HepG2 (cell line): ENCODE measurements at regions not wholly inside any gene's neighbourhood (a gene's known extent, or its start where the extent isn't known, plus 50 kb on each side); places are given as distances from the start of the nearest gene placed in this dataset.

ENCODE experiments used
- CEBPZ ChIP-seq: IDR thresholded peaks from 2 replicates; pipeline ENCODE4 v1.6.1; 2012; ENCODE audit warnings: low read length, improper control_type of control experiment
- CREB3 ChIP-seq: sonication (generic); formaldehyde crosslinking; IDR thresholded peaks from 2 replicates; pipeline ENCODE4 v1.5.0; 2020; ENCODE audit warnings: missing genetic modification reagents
- CTCF ChIP-seq: sonication (generic); formaldehyde crosslinking; IDR thresholded peaks from 2 replicates; pipeline ENCODE4 v1.5.0; 2020; ENCODE audit warnings: mild to moderate bottlenecking, missing genetic modification reagents, moderate library complexity
- EP300 ChIP-seq, 3 experiments: sonication (generic) in 1 of 3; formaldehyde crosslinking in 1 of 3; IDR thresholded peaks; 2 replicates each; pipeline versions ENCODE4 v1.5.1 to v1.6.1; 2011 to 2020; ENCODE audit warnings: low read depth in 2 of 3, low read length in 2 of 3, borderline replicate concordance in 1 of 3, improper control_type of control experiment in 1 of 3, mild to moderate bottlenecking in 1 of 3, missing genetic modification reagents in 1 of 3, moderate library complexity in 1 of 3
- JUNB ChIP-seq: sonication (generic); formaldehyde crosslinking; IDR thresholded peaks from 2 replicates; pipeline ENCODE4 v1.8.0; 2022; ENCODE audit warnings: missing genetic modification reagents, mild to moderate bottlenecking, borderline replicate concordance
- MAFG ChIP-seq: sonication (generic); formaldehyde crosslinking; IDR thresholded peaks from 2 replicates; pipeline ENCODE4 v1.5.1; 2020; ENCODE audit warnings: mild to moderate bottlenecking, missing genetic modification reagents
- PLSCR1 ChIP-seq: sonication (generic); formaldehyde crosslinking; IDR thresholded peaks from 2 replicates; pipeline ENCODE4 v1.5.0; 2020; ENCODE audit warnings: missing genetic modification reagents, mild to moderate bottlenecking, borderline replicate concordance
- SALL2 ChIP-seq: sonication (generic); formaldehyde crosslinking; IDR thresholded peaks from 2 replicates; pipeline ENCODE4 v1.8.1; 2023; ENCODE audit warnings: mild to moderate bottlenecking, missing genetic modification reagents, inconsistent platforms
- SIN3A ChIP-seq: IDR thresholded peaks from 2 replicates; pipeline ENCODE4 v1.6.1; 2011; ENCODE audit warnings: low read depth, mild to moderate bottlenecking, control low read depth, low read length, borderline replicate concordance
- SMC3 ChIP-seq: IDR thresholded peaks from 2 replicates; pipeline ENCODE4 v1.6.1; 2011; ENCODE audit warnings: low read length, improper control_type of control experiment
- ZNF335 ChIP-seq: sonication (generic); formaldehyde crosslinking; IDR thresholded peaks from 2 replicates; pipeline ENCODE4 v1.4.0; 2020; ENCODE audit warnings: missing genetic modification reagents

GRCh38 chr10:3539696-3540383 lies 245.2 kb downstream of the KLF6 start:
- TF ChIP-seq SALL2 (CRISPR knock-in tag) (no peak), SIN3A (no peak), ZNF335 (CRISPR knock-in tag) (no peak), CTCF (no peak), CEBPZ (no peak), CREB3 (CRISPR knock-in tag) (no peak), EP300 (IDR thresholded peaks at IDR 0.05; ENCODE audit: low read depth in 2 of 2, low read length in 2 of 2) (no peak), EP300 (CRISPR knock-in tag; IDR thresholded peaks at IDR 0.05; ENCODE audit: borderline replicate concordance) (no peak), PLSCR1 (no peak), JUNB (no peak), MAFG (no peak), SMC3 (no peak)
